DLD1 (cell line): ENCODE measurements at regions not wholly inside any gene's neighbourhood (a gene's known extent, or its start where the extent isn't known, plus 50 kb on each side); places are given as distances from the start of the nearest gene placed in this dataset.

Experiments used
- in situ Hi-C: cut with HindIII; loops from 2 replicates; pipeline ENCODE4 v1.10.0; 2017; ENCODE audit warnings: low sequenced_read_pairs

GRCh38 chr14:22174412-22175277 is 414.4 kb downstream of the DAD1 start:
- in situ Hi-C loops = no loop called here

- in situ Hi-C loops = no loop called here
Measured at GRCh38 chr14:22168092-22168955, 420.7 kb downstream of the DAD1 start.

- in situ Hi-C loops = no loop called here
Measured at GRCh38 chr14:22164616-22165015, 424.4 kb downstream of the DAD1 start.

GRCh38 chr14:22163051-22163450 is 426.0 kb downstream of the DAD1 start:
- in situ Hi-C loops = no loop called here

GRCh38 chr14:22159957-22160356 is 429.1 kb downstream of the DAD1 start:
- in situ Hi-C loops = no loop called here

- in situ Hi-C loops = no loop called here
Measured at GRCh38 chr14:22159099-22159498, 429.9 kb downstream of the DAD1 start.

GRCh38 chr14:22158560-22158959 is 430.5 kb downstream of the DAD1 start:
- in situ Hi-C loops = no loop called here

- in situ Hi-C loops = no loop called here
Measured at GRCh38 chr14:22155571-22155970, 433.5 kb downstream of the DAD1 start.

- in situ Hi-C loops = no loop called here
Measured at GRCh38 chr14:22152903-22153302, 436.1 kb downstream of the DAD1 start.

- in situ Hi-C loops = no loop called here
Measured at GRCh38 chr14:22152161-22152870, 436.7 kb downstream of the DAD1 start.

GRCh38 chr14:22151121-22151520 is 437.9 kb downstream of the DAD1 start:
- in situ Hi-C loops = no loop called here

- in situ Hi-C loops = no loop called here
Measured at GRCh38 chr14:22149058-22149457, 440.0 kb downstream of the DAD1 start.

- in situ Hi-C loops = no loop called here
Measured at GRCh38 chr14:22147716-22148115, 441.3 kb downstream of the DAD1 start.

- in situ Hi-C loops = no loop called here
Measured at GRCh38 chr14:22143363-22143762, 445.7 kb downstream of the DAD1 start.

GRCh38 chr14:22140633-22141032 is 448.4 kb downstream of the DAD1 start:
- in situ Hi-C loops = no loop called here

GRCh38 chr14:22131749-22132476 is 457.1 kb downstream of the DAD1 start:
- in situ Hi-C loops = no loop called here

GRCh38 chr14:22124073-22124613 is 450.5 kb upstream of the OR4E1 start:
- in situ Hi-C loops = no loop called here

GRCh38 chr14:22122829-22123560 is 449.4 kb upstream of the OR4E1 start:
- in situ Hi-C loops = no loop called here

GRCh38 chr14:22122227-22122818 is 448.7 kb upstream of the OR4E1 start:
- in situ Hi-C loops = no loop called here
